ENCODE measurements at regions not wholly inside any gene's neighbourhood (a gene's known extent, or its start where the extent isn't known, plus 50 kb on each side); places are given as distances from the start of the nearest gene placed in this dataset.

GRCh38 chr5:17847286-17847685, 213.0 kb downstream of the TAF11L14 start (continued):
- TF ChIP-seq ZNF768 (tag by site-specific recombination; IDR thresholded peaks at IDR 0.05), result no peak

DNA sequence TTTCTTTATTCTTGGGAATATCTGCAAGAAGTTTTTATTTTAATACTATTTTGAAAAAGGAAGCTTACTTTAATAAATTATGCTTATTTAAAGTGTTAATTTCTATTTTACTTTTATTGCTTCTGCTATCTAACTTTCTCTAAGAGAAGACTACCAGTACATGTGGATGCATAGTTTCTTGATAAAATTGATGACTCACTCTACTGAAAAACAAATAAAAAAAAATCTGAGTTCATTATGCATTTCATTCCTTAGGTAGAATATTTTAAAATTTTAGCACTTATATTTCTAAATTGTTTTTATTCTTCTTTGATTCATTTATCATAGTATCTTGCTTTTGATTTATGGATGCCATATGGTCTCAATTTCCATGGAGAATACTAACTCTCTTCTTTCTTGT, 217.9 kb downstream of the TAF11L14 start:
- ChIA-PET POLR2A (no interaction called here), CTCF (no interaction called here)

GRCh38 chr5:17852740-17853139, 218.5 kb downstream of the TAF11L14 start:
- CTCF ChIA-PET, result no interaction called here
- TF ChIP-seq ZNF23 (tag by site-specific recombination; IDR thresholded peaks at IDR 0.05; ENCODE audit: borderline replicate concordance) (no peak), ZNF521 (tag by site-specific recombination; IDR thresholded peaks at IDR 0.05) (no peak), ZNF16 (tag by site-specific recombination; IDR thresholded peaks at IDR 0.05; ENCODE audit: low read depth) (no peak), ZNF335 (tag by site-specific recombination; conservative IDR thresholded peaks at IDR 0.05) (no peak), IKZF3 (tag by site-specific recombination; IDR thresholded peaks at IDR 0.05) (no peak), ZNF18 (tag by site-specific recombination; IDR thresholded peaks at IDR 0.05) (no peak), ZNF426 (tag by site-specific recombination; IDR thresholded peaks at IDR 0.05) (no peak), PRDM2 (tag by site-specific recombination; IDR thresholded peaks at IDR 0.05; ENCODE audit: borderline replicate concordance) (no peak), ZNF776 (tag by site-specific recombination; IDR thresholded peaks at IDR 0.05; ENCODE audit: borderline replicate concordance) (no peak), HOXD13 (CRISPR knock-in tag; IDR thresholded peaks at IDR 0.05; ENCODE audit: borderline replicate concordance) (no peak), ZBTB8A (tag by site-specific recombination; IDR thresholded peaks at IDR 0.05) (no peak), ZNF132 (tag by site-specific recombination; IDR thresholded peaks at IDR 0.05; ENCODE audit: borderline replicate concordance) (no peak)
- TF ChIP-seq, protein P1, sequence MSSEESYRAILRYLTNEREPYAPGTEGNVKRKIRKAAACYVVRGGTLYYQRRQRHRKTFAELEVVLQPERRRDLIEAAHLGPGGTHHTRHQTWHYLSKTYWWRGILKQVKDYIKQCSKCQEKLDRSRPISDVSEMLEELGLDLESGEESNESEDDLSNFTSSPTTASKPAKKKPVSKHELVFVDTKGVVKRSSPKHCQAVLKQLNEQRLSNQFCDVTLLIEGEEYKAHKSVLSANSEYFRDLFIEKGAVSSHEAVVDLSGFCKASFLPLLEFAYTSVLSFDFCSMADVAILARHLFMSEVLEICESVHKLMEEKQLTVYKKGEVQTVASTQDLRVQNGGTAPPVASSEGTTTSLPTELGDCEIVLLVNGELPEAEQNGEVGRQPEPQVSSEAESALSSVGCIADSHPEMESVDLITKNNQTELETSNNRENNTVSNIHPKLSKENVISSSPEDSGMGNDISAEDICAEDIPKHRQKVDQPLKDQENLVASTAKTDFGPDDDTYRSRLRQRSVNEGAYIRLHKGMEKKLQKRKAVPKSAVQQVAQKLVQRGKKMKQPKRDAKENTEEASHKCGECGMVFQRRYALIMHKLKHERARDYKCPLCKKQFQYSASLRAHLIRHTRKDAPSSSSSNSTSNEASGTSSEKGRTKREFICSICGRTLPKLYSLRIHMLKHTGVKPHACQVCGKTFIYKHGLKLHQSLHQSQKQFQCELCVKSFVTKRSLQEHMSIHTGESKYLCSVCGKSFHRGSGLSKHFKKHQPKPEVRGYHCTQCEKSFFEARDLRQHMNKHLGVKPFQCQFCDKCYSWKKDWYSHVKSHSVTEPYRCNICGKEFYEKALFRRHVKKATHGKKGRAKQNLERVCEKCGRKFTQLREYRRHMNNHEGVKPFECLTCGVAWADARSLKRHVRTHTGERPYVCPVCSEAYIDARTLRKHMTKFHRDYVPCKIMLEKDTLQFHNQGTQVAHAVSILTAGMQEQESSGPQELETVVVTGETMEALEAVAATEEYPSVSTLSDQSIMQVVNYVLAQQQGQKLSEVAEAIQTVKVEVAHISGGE (tag by site-specific recombination; conservative IDR thresholded peaks at IDR 0.05; ENCODE audit: low read depth), result no peak
- TF ChIP-seq, protein P2, sequence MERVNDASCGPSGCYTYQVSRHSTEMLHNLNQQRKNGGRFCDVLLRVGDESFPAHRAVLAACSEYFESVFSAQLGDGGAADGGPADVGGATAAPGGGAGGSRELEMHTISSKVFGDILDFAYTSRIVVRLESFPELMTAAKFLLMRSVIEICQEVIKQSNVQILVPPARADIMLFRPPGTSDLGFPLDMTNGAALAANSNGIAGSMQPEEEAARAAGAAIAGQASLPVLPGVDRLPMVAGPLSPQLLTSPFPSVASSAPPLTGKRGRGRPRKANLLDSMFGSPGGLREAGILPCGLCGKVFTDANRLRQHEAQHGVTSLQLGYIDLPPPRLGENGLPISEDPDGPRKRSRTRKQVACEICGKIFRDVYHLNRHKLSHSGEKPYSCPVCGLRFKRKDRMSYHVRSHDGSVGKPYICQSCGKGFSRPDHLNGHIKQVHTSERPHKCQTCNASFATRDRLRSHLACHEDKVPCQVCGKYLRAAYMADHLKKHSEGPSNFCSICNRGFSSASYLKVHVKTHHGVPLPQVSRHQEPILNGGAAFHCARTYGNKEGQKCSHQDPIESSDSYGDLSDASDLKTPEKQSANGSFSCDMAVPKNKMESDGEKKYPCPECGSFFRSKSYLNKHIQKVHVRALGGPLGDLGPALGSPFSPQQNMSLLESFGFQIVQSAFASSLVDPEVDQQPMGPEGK (tag by site-specific recombination; IDR thresholded peaks at IDR 0.05), result no peak

More for the DNA sequence above, 217.9 kb downstream of the TAF11L14 start:
- H3K4me1 ChIP-seq (ENCODE audit: control insufficient read depth, insufficient read depth, low read length), result no peaks in the 10 kb centered on the region
- no peak for TF ChIP-seq ZBTB48 (tag by site-specific recombination; IDR thresholded peaks at IDR 0.05)
- no peak for TF ChIP-seq ZNF350 (tag by site-specific recombination; IDR thresholded peaks at IDR 0.05)
- TF ChIP-seq ZNF76 (tag by site-specific recombination; IDR thresholded peaks at IDR 0.05; ENCODE audit: borderline replicate concordance, low read depth), result no peak
- no peak for TF ChIP-seq MYNN (tag by site-specific recombination; IDR thresholded peaks at IDR 0.05; ENCODE audit: borderline replicate concordance)
- no peak for TF ChIP-seq HOXC10 (CRISPR knock-in tag; IDR thresholded peaks at IDR 0.05)
- TF ChIP-seq ZNF146 (tag by site-specific recombination; IDR thresholded peaks at IDR 0.05), result no peak
- TF ChIP-seq OVOL3 (tag by site-specific recombination; IDR thresholded peaks at IDR 0.05), result no peak
- no peaks in the 10 kb centered on the region for H3K36me3 ChIP-seq (ENCODE audit: control insufficient read depth in 2 of 2, insufficient read depth in 1 of 2, low read length in 2 of 2)
- no peak overlapping the region for H3K4me3 ChIP-seq (ENCODE audit: low read depth, low read length)
- H3K9me3 ChIP-seq (ENCODE audit: control insufficient read depth, insufficient read depth, low read depth, low read length), result no peaks in the 10 kb centered on the region
- H3K27ac ChIP-seq (ENCODE audit: extremely low read depth, low read depth, low read length), result no peak overlapping the region

More at GRCh38 chr5:17852740-17853139, 218.5 kb downstream of the TAF11L14 start:
- Histone ChIP-seq H3K9me3 (ENCODE audit: control insufficient read depth, insufficient read depth, low read depth, low read length) (no peaks in the 10 kb centered on the region), H3K4me3 (ENCODE audit: low read depth, low read length) (no peak overlapping the region), H3K4me1 (ENCODE audit: control insufficient read depth, insufficient read depth, low read length) (no peaks in the 10 kb centered on the region), H3K36me3 (ENCODE audit: control insufficient read depth in 2 of 2, insufficient read depth in 1 of 2, low read length in 2 of 2) (no peaks in the 10 kb centered on the region), H3K27ac (ENCODE audit: extremely low read depth, low read depth, low read length) (no peak overlapping the region)
- POLR2A ChIA-PET, result no interaction called here

Measured in HEK293 (cell line).